ACC112 (cell line): ENCODE measurements at regions not wholly inside any gene's neighbourhood (a gene's known extent, or its start where the extent isn't known, plus 50 kb on each side); places are given as distances from the start of the nearest gene placed in this dataset.
A peak's percentile ranks its signal among the peaks of the same experiment; 100 is the strongest.

ENCODE experiments used
- H2AFZ ChIP-seq: fragments of 200-600 bp; sonication (generic); one replicate; pipeline ENCODE4 v1.6.0; 2017; ENCODE audit warnings: antibody characterized with exemption, low read length; ENCODE audit not compliant: unreplicated experiment
- H3K27ac ChIP-seq: fragments of 200-600 bp; sonication (generic); 2 replicates; pipeline ENCODE4 v1.5.1; 2014; ENCODE audit warnings: low read depth, mild to moderate bottlenecking, antibody characterized with exemption, low read length, moderate library complexity
- H3K27me3 ChIP-seq: fragments of 200-600 bp; sonication (generic); 2 replicates; pipeline ENCODE4 v1.6.1; 2014; ENCODE audit warnings: mild to moderate bottlenecking, antibody characterized with exemption, low read length, moderate library complexity, mixed read lengths; ENCODE audit not compliant: insufficient read depth
- H3K36me3 ChIP-seq: fragments of 200-600 bp; sonication (generic); 2 replicates; pipeline ENCODE4 v1.6.1; 2016; ENCODE audit warnings: mild to moderate bottlenecking, antibody characterized with exemption, low read length, moderate library complexity, mixed read lengths; ENCODE audit not compliant: insufficient read depth
- H3K4me1 ChIP-seq: fragments of 200-600 bp; sonication (generic); one replicate; pipeline ENCODE4 v1.6.1; 2016; ENCODE audit warnings: low read length, mixed read lengths; ENCODE audit not compliant: insufficient read depth, unreplicated experiment, control insufficient read depth
- H3K4me3 ChIP-seq: fragments of 200-600 bp; sonication (generic); 2 replicates; pipeline ENCODE4 v1.5.1; 2014; ENCODE audit warnings: mild to moderate bottlenecking, low read depth, low read length
- H3K79me2 ChIP-seq: fragments of 200-600 bp; sonication (generic); one replicate; pipeline ENCODE4 v1.6.0; 2016; ENCODE audit warnings: low read length; ENCODE audit not compliant: control insufficient read depth, unreplicated experiment, insufficient read depth

DNA sequence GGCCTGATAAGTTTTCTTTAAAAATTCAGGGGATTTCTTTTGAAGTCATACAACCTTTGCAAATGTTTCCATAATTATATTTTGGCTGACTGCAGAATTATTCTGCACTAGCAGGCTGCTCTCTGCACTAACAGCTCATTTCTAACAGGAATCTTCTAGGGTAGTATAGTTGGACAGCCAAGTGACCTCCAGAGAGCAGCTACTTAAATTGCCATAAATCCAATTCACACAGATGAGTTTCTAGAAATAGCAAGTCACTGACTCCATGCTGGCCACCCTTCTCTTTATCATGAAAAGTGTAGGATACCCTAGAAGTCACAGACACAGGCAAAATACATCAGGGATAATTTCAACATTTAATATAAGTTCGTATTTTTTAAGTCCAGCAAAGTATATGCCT is 110.9 kb upstream of the TARS1 start:
- H2AFZ ChIP-seq = no peak overlapping the region
- H3K36me3 ChIP-seq = no peaks in the 10 kb centered on the region
- H3K79me2 ChIP-seq = no peaks in the 10 kb centered on the region
- H3K4me3 ChIP-seq = no peak overlapping the region
- H3K4me1 ChIP-seq = no peaks in the 10 kb centered on the region
- no peak overlapping the region for H3K27ac ChIP-seq
- H3K27me3 ChIP-seq = no peaks in the 10 kb centered on the region

DNA sequence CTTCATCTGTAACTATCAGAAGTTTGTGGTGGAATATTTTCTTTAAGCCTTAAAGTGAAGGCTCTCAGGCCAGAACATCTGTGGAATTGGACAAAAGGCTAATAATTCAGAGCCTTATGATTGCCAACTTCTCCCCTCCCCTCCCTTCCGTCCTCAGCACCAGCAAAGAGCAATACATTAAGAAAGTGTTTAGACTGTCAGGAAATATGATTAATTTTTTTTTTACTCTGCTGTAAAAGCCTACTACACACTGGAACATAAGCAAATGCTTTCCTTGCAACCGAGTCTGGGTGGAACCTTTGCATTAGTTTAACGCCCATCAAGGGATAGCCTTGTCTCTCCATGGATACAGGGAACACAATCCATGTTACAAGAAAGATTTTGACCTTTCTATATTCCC is 110.3 kb upstream of the TARS1 start:
- no peaks in the 10 kb centered on the region for H3K36me3 ChIP-seq
- H2AFZ ChIP-seq = no peak overlapping the region
- no peaks in the 10 kb centered on the region for H3K79me2 ChIP-seq
- H3K27ac ChIP-seq = no peak overlapping the region
- H3K4me3 ChIP-seq = no peak overlapping the region
- H3K4me1 ChIP-seq = no peaks in the 10 kb centered on the region
- no peaks in the 10 kb centered on the region for H3K27me3 ChIP-seq

DNA sequence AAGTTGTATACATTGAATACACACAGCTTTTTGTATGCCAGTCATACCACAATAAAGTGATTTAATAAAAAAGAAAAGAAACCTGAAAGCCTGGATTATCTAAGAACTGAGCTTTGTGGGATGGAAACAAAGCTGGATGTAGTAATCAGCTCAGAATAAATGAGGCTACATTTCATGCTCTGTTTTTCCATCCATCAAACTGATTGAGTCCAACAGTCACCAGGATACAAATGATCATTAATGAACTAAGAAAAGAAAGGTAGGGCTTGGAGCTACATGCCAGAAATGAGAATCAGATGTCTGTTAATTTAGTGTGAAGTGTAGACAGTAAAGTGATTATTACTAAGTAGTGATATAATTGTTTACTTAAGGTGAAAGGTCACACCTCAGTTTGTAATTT is 109.8 kb upstream of the TARS1 start:
- Histone ChIP-seq H3K27ac (no peak overlapping the region), H3K79me2 (no peaks in the 10 kb centered on the region), H3K36me3 (no peaks in the 10 kb centered on the region), H3K4me1 (no peaks in the 10 kb centered on the region), H3K27me3 (no peaks in the 10 kb centered on the region), H2AFZ (no peak overlapping the region), H3K4me3 (no peak overlapping the region)

DNA sequence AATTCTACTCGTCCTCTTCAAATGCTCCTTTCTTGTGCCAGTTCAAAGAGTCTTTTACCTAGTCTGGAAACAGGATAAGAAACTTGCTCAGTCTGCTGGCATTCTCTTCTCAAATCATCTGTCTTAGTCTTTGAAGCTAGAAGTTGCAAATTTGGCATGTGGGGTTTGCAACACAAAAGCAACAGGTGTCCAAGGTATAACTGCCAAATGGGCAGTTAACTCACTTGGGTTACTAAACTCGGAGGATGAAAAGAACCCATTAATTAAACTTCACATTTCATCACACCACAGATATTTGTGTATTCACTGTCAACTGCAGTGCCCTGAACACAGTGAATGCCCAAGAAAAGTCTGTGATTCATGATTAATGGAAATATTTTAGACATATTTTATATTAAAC is 108.0 kb upstream of the TARS1 start:
- Histone ChIP-seq H3K4me1 (peaks cover 14% of the 10 kb centered on the region), H3K79me2 (no peaks in the 10 kb centered on the region), H2AFZ (no peak overlapping the region), H3K27ac (no peak overlapping the region), H3K27me3 (no peaks in the 10 kb centered on the region), H3K36me3 (no peaks in the 10 kb centered on the region), H3K4me3 (no peak overlapping the region)

DNA sequence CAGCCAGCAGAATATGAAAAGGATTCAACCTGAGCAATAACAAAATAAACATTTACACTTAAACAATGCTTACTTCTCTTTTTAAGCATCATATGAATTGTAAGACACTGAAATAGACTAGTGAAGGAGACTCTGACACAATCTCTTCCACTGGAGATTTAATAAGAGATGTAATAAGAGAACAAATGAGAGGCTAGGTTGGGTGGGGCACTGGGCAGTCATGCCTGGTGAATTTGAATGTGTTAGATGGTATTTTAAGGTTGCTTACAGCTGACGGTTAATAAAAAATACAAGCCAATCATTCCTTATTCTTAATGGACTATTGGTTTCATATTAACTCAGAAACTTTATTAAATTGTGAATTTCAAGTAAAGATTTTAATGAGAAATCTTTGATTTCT is 105.9 kb upstream of the TARS1 start:
- no peak overlapping the region for H2AFZ ChIP-seq
- peaks cover 28% of the 10 kb centered on the region for H3K4me1 ChIP-seq
- no peak overlapping the region for H3K4me3 ChIP-seq
- H3K36me3 ChIP-seq = no peaks in the 10 kb centered on the region
- H3K79me2 ChIP-seq = no peaks in the 10 kb centered on the region
- no peaks in the 10 kb centered on the region for H3K27me3 ChIP-seq
- no peak overlapping the region for H3K27ac ChIP-seq

DNA sequence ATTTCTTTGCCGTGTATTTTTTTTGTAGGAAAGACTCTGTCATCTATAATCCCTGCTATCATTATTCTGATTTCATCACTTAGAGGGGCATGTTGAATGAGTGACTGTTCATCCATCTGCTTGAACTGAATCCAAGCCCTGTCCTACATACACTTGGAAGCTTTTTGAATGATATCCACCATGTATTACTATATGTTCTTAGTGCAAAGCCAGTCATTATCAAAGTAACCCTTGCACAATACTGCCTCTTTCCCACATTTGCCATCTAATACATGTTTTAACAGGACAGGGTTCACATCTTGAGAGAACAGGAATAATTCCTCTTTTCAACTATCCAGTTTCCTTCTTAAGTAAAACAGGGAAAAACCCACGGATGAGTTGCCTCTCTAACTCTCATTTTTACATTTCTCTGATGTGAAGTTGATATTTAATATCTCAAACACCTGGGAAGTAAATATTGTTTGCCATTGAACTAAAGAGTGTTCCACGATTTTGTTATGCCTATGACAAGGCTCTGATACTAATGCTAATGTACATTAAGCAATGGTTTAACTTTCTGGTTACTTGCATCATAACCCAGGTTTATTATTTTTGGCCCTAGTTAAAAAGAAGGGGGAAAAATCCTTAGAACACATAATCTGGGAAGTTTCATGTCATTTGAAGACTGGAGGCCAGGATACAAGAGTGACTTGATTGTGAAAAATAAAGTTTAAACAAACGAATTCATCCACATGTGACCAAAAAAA is 103.7 kb upstream of the TARS1 start:
- no peaks in the 10 kb centered on the region for H3K36me3 ChIP-seq
- H3K27ac ChIP-seq = peak overlapping the region; percentile 98
- peak overlapping the region; percentile 42 for H2AFZ ChIP-seq
- H3K27me3 ChIP-seq = no peaks in the 10 kb centered on the region
- peaks cover 28% of the 10 kb centered on the region for H3K4me1 ChIP-seq
- no peaks in the 10 kb centered on the region for H3K79me2 ChIP-seq
- H3K4me3 ChIP-seq = peak overlapping the region; percentile 27; the same call in 1 of the 2 replicates

DNA sequence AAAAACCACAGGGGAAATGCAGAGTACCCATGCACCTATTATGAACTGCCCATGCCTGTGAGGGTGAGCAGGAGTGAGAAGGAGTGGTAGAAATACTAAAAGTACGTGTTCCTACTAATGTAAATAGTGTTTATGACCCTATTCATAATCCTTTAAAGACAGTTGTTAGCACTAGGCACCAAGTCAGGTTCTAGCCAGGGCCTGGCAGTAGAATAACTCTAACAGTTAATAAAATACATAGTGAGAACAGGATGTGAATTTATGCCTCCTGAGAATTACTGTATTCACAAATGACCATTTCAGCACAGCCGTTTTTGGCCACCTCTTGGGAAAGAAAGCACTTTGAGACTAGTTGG is 103.2 kb upstream of the TARS1 start:
- Histone ChIP-seq H3K79me2 (no peaks in the 10 kb centered on the region), H3K36me3 (no peaks in the 10 kb centered on the region), H3K27ac (peak overlapping the region; percentile 98), H2AFZ (peak overlapping the region; percentile 70), H3K4me1 (peaks cover 28% of the 10 kb centered on the region), H3K4me3 (0 out of 2 replicates have a peak overlapping the region, but pooled peaks have one; percentile 4), H3K27me3 (no peaks in the 10 kb centered on the region)

DNA sequence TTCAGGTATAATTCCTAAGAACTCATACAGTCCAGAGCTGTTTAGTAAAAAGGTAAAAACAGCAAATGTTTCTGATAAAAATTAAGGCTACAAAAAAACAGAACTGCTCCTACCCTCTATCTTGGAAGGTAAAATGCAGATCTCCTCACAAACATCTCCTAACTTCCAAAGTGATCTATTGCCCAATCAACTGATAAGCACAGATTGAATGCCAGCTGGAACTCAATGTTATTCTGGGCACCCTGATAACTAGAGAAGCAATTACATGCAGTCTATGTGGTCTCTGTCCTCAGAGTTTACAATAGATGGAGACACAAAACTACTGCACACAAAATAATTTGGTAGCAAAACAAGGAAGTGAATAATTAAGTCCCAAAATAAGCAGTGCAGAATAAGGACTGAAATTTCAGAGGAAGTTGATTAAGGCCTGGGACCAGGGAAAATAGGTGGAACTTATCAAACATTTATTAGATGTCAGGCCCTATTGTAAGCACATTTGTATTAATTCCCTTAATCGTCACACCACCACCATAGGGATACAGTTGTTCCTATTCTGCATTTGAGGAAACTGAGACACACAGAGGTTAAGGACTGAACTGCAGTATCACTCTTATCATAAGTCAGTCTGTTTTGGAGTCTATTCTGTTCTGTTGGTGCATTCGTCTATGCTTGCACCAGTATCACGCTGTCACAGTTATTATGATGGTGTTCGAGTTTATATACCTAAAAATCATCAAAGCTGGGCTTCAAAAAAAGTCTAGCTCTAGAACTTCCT is 102.2 kb upstream of the TARS1 start:
- H3K27ac ChIP-seq = peak overlapping the region; percentile 98
- H2AFZ ChIP-seq = peak overlapping the region; percentile 70
- H3K4me1 ChIP-seq = peaks cover 31% of the 10 kb centered on the region
- H3K79me2 ChIP-seq = no peaks in the 10 kb centered on the region
- no peak overlapping the region for H3K4me3 ChIP-seq
- no peaks in the 10 kb centered on the region for H3K27me3 ChIP-seq
- H3K36me3 ChIP-seq = no peaks in the 10 kb centered on the region

DNA sequence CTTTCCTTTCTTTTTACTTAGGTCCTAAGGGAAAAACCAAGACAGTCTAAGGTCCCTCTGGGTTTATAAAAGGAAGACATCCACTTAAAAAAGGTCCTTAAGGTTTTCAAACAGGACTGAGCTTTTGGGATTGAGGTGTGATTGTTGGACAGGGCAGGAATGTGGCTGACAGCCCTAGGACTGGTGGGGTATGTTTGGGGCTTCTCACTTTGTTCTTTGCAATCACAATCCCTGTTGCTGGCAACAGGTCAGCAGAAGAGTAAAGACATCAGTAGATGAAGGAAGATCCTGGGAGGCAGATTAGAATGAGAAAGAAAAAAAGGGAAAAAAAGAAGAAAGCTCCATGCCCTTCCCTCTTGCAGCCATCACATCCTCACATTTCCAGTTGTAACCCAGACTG is 101.4 kb upstream of the TARS1 start:
- Histone ChIP-seq H3K79me2 (no peaks in the 10 kb centered on the region), H3K27ac (no peak overlapping the region), H3K36me3 (no peaks in the 10 kb centered on the region), H3K27me3 (no peaks in the 10 kb centered on the region), H3K4me3 (no peak overlapping the region), H3K4me1 (peaks cover 40% of the 10 kb centered on the region), H2AFZ (no peak overlapping the region)

DNA sequence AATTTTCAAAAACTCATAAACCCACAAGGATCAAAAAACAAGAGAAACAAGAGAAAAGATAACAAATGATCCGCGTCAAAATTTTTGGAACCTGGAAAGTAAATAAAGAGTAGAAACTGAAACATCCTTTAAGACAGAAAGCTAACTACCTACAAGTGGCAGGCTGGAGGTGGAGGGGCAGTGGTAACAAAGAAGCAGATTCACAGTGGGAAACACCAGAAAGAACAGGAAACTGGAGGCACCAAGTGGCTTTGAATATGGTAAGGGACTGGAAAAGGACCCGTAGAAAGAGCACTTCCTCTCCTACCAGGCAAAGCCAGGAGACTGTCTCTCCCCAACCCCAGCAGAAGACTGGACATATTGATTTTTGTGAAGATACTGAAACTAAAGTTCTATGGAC is 100.6 kb upstream of the TARS1 start:
- Histone ChIP-seq H2AFZ (no peak overlapping the region), H3K4me3 (no peak overlapping the region), H3K27ac (no peak overlapping the region), H3K27me3 (no peaks in the 10 kb centered on the region), H3K36me3 (no peaks in the 10 kb centered on the region), H3K4me1 (peaks cover 42% of the 10 kb centered on the region), H3K79me2 (no peaks in the 10 kb centered on the region)

DNA sequence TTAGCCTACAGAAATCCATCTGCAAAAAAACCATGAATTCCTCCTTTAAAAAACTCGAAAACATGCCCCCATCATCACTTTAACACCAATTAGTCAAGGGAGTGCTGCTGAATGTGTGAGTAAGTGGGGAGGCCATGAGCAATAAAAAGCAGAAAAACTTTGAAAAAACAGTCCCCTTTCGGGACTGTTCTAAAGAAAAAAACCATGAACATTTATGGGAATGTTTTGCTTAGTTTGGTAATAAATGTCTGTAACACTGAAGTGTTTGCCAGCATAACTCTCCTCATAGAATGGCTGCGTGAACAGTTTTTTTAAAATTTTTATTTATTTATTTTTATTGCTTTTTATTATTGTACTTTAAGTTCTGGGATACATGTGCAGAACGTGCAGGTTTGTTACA is 99.4 kb upstream of the TARS1 start:
- H2AFZ ChIP-seq = no peak overlapping the region
- H3K4me1 ChIP-seq = peaks cover 42% of the 10 kb centered on the region
- no peak overlapping the region for H3K27ac ChIP-seq
- no peaks in the 10 kb centered on the region for H3K79me2 ChIP-seq
- H3K4me3 ChIP-seq = no peak overlapping the region
- no peaks in the 10 kb centered on the region for H3K27me3 ChIP-seq
- H3K36me3 ChIP-seq = no peaks in the 10 kb centered on the region
